GM18499 (cell line): ENCODE measurements at regions not wholly inside any gene's neighbourhood (a gene's known extent, or its start where the extent isn't known, plus 50 kb on each side); places are given as distances from the start of the nearest gene placed in this dataset.

Experiments used
- ATAC-seq: cut with Tn5 transposase; IDR thresholded peaks from one replicate; pipeline ENCODE4 v1.9.1; 2021; ENCODE audit warnings: moderate number of reproducible peaks; ENCODE audit not compliant: insufficient read depth, unreplicated experiment

DNA sequence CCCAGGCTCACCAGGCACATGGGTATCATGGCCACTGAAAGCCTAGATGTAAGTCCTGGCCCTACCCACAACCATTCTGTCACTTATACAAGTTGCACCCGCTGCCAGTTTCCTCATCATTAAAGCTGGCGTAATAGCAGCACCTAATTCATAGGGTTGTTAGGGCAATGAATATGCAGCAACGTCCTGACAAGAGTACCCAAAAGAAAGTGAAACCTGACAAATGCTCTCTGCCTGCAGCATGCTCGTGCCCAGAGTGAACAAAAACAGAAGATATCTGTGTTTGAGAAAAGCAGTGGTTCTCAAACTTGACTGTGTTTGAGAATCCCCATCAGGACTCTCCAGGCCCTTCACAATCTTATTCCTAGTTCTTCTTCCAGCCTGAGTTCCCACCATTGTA is 632.4 kb downstream of the SEMA5A start:
- no peak for ATAC-seq

GRCh38 chr5:8919096-8919495 is 626.8 kb downstream of the SEMA5A start:
- ATAC-seq, result no peak

- no peak for ATAC-seq
Measured at GRCh38 chr5:8923526-8923925, 622.3 kb downstream of the SEMA5A start.

DNA sequence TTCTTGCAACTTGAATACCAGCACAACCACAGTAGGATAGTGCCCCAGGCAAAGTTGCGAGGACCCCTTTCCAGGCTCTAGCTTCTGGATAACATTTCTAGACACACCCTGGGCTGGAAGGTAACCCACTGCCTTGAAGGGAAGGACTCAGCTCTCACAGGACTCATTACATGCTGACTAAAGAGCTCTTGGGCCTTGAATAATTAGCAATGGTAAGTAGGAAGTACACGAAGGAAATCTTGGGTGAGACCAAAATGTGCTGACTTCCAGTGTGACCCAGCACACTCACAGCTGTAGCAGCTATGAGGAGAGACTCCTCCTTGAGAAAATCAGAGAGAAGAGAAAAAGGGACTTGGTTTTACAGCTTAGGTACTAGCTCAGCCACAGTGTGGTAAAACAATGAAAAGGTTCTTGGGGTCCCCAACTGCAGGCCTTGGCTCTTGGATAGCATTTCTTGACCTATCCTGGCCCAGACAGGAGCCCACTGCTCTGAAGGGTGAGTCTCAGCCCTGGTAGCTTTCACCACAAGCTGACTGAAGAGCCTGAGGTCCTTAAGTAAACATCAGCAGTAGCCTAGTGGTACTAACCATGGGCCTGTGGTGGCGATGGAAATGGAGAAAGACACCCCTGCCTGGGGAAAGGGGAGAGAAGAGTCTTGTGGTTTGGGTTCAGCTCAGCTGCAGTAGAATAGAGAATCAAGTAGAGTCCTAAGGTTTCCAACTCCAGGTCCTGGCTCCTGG is 621.7 kb downstream of the SEMA5A start:
- no peak for ATAC-seq

DNA sequence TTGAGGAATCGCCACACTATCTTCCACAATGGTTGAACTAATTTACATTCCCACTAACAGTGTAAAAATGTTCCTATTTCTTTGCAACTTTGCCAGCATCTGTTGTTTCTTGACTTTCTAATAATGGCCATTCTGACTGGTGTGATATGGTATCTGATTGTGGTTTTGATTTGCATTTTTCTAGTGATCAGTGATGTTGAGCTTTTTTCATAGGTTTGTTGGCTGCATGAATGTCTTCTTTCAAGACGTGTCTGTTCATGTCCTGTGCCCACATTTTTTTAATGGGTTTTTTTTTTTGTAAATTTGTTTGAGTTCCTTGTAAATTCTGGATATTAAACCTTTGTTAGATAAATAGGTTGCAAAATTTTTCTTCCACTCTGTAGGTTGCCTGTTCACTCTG is 615.9 kb downstream of the SEMA5A start:
- no peak for ATAC-seq

GRCh38 chr5:8934455-8934854 is 611.4 kb downstream of the SEMA5A start:
- ATAC-seq, result no peak

DNA sequence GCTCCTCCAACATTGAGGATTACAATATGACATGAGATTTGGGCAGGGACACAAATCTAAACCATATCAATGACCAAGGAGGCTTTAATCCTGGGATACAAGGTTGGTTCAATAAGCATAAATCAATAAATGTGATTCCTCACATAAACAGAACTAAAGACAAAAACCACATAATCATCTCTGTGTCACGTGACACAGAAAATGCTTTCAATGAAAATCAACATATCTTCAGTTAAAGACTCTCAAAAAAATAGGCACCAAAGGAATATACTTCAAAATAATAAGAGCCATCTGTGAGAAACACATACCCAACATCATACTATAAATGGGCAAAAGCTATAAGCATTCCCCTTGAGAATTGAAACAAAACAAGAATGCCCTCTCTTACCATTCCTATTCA is 604.9 kb downstream of the SEMA5A start:
- ATAC-seq, result no peak

- no peak for ATAC-seq
Measured at GRCh38 chr5:8943301-8943700, 602.6 kb downstream of the SEMA5A start.

DNA sequence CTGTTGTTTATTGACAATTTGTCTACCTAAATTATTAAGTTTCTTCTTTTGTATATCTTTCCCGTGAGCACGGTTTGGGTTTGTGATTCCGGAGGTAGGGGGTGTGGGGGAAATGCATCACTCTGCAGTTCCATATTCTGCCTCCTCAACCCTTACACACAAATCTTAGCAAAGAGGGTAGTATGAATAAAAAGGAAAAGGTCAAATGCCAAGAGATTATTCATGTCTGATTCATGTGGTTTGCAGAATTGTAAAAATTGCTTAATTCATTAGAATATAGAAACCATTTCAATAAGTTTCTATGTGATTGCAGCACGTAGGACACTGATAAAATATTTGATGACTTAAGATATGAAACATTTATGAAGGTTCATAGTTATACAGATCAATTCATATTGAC is 601.9 kb downstream of the SEMA5A start:
- no peak for ATAC-seq

GRCh38 chr5:8945972-8946371 is 599.9 kb downstream of the SEMA5A start:
- no peak for ATAC-seq

DNA sequence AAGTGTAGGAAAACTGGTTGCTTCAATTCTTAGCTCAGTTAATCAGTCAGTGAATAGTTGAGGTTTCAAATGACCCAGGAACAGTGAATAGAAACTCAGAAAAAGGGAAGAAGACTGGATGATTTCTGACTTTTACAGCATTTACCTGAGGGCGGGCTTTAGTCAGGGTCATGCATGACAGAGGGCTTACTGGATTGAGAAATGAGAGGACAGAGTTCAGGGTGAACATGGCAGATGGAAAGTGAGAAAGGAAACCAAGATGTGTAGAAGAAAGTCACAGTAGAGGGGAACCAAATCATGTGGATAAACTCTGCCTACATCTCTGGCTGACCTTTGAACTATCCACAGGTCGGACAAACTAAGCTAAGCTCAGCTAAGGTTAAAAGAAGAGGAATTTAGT is 596.0 kb downstream of the SEMA5A start:
- peak; percentile 93 for ATAC-seq

- no peak for ATAC-seq
Measured at GRCh38 chr5:8952147-8952546, 593.7 kb downstream of the SEMA5A start.

- no peak for ATAC-seq
Measured at GRCh38 chr5:8953016-8953415, 592.9 kb downstream of the SEMA5A start.

DNA sequence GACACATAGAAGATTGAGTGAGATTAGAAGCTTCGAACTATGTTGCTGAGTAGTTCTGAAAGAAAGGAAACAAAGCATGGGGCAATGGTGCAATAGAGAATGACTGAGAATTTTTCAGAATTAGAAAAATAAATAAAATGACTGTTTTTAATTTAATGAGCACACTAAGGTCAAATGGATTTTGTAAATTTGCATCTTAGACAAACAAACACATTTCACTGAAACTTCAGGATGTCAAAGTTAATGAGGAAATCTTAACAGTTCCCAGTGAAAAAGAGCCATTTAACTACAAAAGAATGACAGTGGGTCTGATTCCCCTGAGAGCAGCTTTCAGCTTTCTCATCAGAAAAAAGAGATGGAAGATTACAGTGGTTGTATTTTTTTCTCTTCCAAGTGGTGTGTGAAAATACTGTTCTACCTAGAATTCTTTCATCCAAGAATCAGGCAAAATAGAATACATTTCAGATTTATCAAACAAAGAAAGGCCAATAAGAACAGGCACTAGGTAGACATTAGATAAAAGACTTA is 591.9 kb downstream of the SEMA5A start:
- no peak for ATAC-seq

GRCh38 chr5:8954801-8955200 is 591.1 kb downstream of the SEMA5A start:
- ATAC-seq, result no peak

- no peak for ATAC-seq
Measured at GRCh38 chr5:8956659-8957058, 589.2 kb downstream of the SEMA5A start.

GRCh38 chr5:8958602-8959001 is 587.3 kb downstream of the SEMA5A start:
- ATAC-seq, result no peak

- no peak for ATAC-seq
Measured at GRCh38 chr5:8961219-8961618, 584.7 kb downstream of the SEMA5A start.

GRCh38 chr5:8961956-8962355 is 583.9 kb downstream of the SEMA5A start:
- no peak for ATAC-seq

DNA sequence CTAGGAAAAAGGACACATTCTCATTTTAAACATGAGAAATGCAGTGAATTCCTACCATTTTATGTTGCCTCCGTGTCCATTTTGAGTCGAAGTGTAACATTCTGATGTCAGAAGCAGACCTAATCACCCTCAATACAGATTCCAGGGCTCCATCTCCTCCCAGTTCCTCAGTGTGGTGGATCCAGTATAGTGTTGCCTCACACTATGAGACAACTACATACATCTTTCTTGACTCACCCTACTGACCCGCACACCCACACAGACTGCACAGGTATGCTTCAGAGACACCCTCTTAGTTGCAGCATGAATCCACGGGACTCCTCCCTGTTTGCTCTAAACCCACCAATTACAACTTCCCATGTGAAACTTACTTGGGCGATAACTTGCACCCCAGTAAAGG is 564.9 kb downstream of the SEMA5A start:
- no peak for ATAC-seq

DNA sequence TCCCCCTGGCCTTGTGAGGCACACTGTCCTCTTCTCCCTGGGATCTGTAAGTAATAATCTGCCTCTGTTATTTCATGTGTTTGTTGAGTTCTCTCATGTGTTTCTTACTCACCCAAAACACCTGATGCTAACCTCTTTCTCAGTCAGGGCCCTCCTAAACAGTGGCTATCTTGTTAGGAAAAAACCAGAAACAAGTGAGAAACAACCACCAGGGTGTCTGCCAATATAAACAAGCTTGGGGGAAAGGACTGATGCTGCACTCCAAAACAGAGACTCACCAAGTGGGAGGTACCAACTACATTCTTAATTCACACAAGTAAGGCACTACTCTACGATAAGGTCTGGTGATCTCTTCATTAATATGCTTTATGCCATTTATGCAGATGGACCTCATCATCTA is 564.4 kb downstream of the SEMA5A start:
- no peak for ATAC-seq

DNA sequence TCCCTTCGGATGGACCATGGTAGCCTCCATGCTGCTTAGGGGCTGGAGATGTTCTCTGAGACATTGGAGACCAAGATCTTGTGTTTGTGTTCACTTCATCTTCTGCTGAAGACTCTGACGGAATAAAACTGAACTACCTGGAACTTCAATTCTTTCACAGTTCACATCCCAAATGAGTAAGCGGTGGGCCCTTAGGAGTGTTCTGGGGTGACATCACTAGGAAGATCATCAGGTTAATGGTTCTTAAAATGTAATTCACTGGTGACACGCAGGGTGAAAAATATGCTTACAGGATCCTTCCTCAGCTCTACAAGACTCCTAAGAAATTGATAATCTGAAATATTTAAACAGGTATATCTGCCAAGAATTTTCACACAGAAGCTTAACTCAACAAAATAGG is 561.5 kb downstream of the SEMA5A start:
- no peak for ATAC-seq
